PC-3 (cell line): ENCODE measurements at regions not wholly inside any gene's neighbourhood (a gene's known extent, or its start where the extent isn't known, plus 50 kb on each side); places are given as distances from the start of the nearest gene placed in this dataset.

Source experiments
- ATAC-seq: fragments of 200-7000 bp; cut with Tn5 transposase; 2 replicates; pipeline ENCODE4 v1.9.1; 2020; ENCODE audit warnings: mild to moderate bottlenecking, moderate library complexity
- BruUV-seq: library from RNA; stranded (reverse); fragments of 400-500 nt; replicated peaks from 2 replicates; lab custom pipeline; 2021; lab: Mats Ljungman, UMichigan
- CTCF ChIA-PET: fragments of 300-600 bp; sonication (Branson Sonifier 250); formaldehyde crosslinking; loops from one replicate; lab custom pipeline; 2022; ENCODE audit warnings: antibody characterized with exemption; lab: Charles Lee
- POLR2A ChIA-PET: fragments of 300-600 bp; sonication (Branson Sonifier 250); formaldehyde crosslinking; loops from one replicate; lab custom pipeline; 2022; ENCODE audit warnings: antibody characterized with exemption; ENCODE audit not compliant: unreplicated experiment; lab: Charles Lee
- DNase-seq: peaks from one replicate; pipeline ENCODE4 v3.0.0-alpha.2; 2015
- H2AFZ ChIP-seq: fragments of 300-600 bp; sonication (generic); 2 replicates; pipeline ENCODE4 v1.6.0; 2016; ENCODE audit warnings: antibody characterized with exemption, low read length
- H3F3A ChIP-seq: fragments of 300-600 bp; sonication (generic); one replicate; pipeline ENCODE4 v1.6.0; 2017; ENCODE audit warnings: antibody characterized with exemption, low read length, control low read depth, mild to moderate bottlenecking; ENCODE audit not compliant: unreplicated experiment
- H3K27ac ChIP-seq: fragments of 300-600 bp; sonication (generic); 2 replicates; pipeline ENCODE4 v1.5.1; 2016; ENCODE audit warnings: mild to moderate bottlenecking, low read length
- H3K27me3 ChIP-seq: fragments of 300-600 bp; sonication (generic); 2 replicates; pipeline ENCODE4 v1.6.1; 2016; ENCODE audit warnings: low read length, mixed read lengths
- H3K36me3 ChIP-seq: fragments of 300-600 bp; sonication (generic); 2 replicates; pipeline ENCODE4 v1.6.1; 2016; ENCODE audit warnings: low read depth, mixed run types, low read length, mixed read lengths
- H3K4me1 ChIP-seq: fragments of 300-600 bp; sonication (generic); 2 replicates; pipeline ENCODE4 v1.5.1; 2016; ENCODE audit warnings: low read length; ENCODE audit not compliant: insufficient read depth
- H3K4me2 ChIP-seq: fragments of 300-600 bp; sonication (generic); 2 replicates; pipeline ENCODE4 v1.6.0; 2016; ENCODE audit warnings: low read length
- H3K4me3 ChIP-seq: fragments of 300-600 bp; sonication (generic); 2 replicates; pipeline ENCODE4 v1.5.1; 2016; ENCODE audit warnings: mild to moderate bottlenecking, low read length, mixed read lengths
- H3K79me2 ChIP-seq: fragments of 300-600 bp; sonication (generic); 2 replicates; pipeline ENCODE4 v1.6.1; 2017; ENCODE audit warnings: low read length, mixed read lengths
- H3K9ac ChIP-seq: fragments of 300-600 bp; sonication (generic); 2 replicates; pipeline ENCODE4 v1.6.0; 2016; ENCODE audit warnings: mild to moderate bottlenecking, low read length
- H3K9me2 ChIP-seq: fragments of 300-600 bp; sonication (generic); replicated peaks from 2 replicates; pipeline ENCODE4 v1.6.1; 2016; ENCODE audit warnings: mixed run types, low read length, mixed read lengths
- H3K9me3 ChIP-seq: fragments of 300-600 bp; sonication (generic); 2 replicates; pipeline ENCODE4 v1.6.1; 2016; ENCODE audit warnings: low read length, mixed read lengths
- H4K20me1 ChIP-seq: fragments of 300-600 bp; sonication (generic); 2 replicates; pipeline ENCODE4 v1.6.1; 2016; ENCODE audit warnings: low read length, mixed read lengths
- CTCF ChIP-seq: fragments of 300-600 bp; sonication (generic); conservative IDR thresholded peaks from 2 replicates; pipeline ENCODE4 v1.5.1; 2017; ENCODE audit warnings: antibody characterized with exemption, low read depth, mild to moderate bottlenecking, low read length
- EZH2 ChIP-seq: fragments of 300-600 bp; sonication (generic); IDR thresholded peaks from one replicate; pipeline ENCODE4 v1.6.1; 2017; ENCODE audit warnings: antibody characterized with exemption, mild to moderate bottlenecking, low read length; ENCODE audit not compliant: unreplicated experiment
- EZH2phosphoT487 ChIP-seq: fragments of 300-600 bp; sonication (generic); IDR thresholded peaks from 2 replicates; pipeline ENCODE4 v1.6.1; 2018; ENCODE audit warnings: mild to moderate bottlenecking, antibody characterized with exemption, low read length, borderline replicate concordance
- intact Hi-C: fragments of 100-400 bp; cut with micrococcal nuclease; formaldehyde crosslinking; loops from 2 replicates; pipeline ENCODE4 v1.9.0; 2023

DNA sequence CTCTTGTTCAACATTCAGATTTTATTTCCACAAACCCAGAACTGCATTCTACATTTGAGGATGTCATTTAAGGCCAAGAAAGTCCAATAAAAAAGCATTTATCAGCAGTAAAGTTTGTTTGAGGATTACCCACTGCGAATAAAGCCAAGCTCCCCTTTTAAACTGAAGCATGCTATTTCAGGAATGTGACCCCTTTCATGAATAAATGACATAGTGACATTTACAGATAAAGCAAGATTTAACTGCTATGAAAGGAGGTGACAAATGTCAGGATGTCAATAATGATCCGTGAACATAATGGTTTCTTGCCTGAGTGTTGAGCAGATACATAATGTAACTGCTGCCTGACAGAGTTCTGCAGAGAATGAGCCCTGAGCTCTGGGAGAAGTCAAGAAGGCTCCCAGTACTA, 146.3 kb downstream of the TDRD15 start:
- no peak overlapping the region for H3K4me3 ChIP-seq
- H3K27ac ChIP-seq, result no peak overlapping the region
- intact Hi-C loops, result no loop called here
- no TSS peak for BruUV-seq
- no peak overlapping the region for H2AFZ ChIP-seq
- DNase-seq (no peak), ATAC-seq (no peak)
- no peaks in the 10 kb centered on the region for H3K27me3 ChIP-seq
- no peak overlapping the region for H3K9ac ChIP-seq
- ChIA-PET POLR2A (no interaction called here), CTCF (no interaction called here)
- TF ChIP-seq EZH2 (no peak), CTCF (no peak), EZH2phosphoT487 (no peak)
- no peaks in the 10 kb centered on the region for H3K9me2 ChIP-seq
- H3K9me3 ChIP-seq, result no peaks in the 10 kb centered on the region
- H3K79me2 ChIP-seq, result no peaks in the 10 kb centered on the region
- H4K20me1 ChIP-seq, result no peaks in the 10 kb centered on the region
- H3K4me1 ChIP-seq, result no peaks in the 10 kb centered on the region
- H3K36me3 ChIP-seq, result no peaks in the 10 kb centered on the region
- no peaks in the 10 kb centered on the region for H3F3A ChIP-seq
- no peak overlapping the region for H3K4me2 ChIP-seq

GRCh38 chr2:21270708-21271122, 146.9 kb downstream of the TDRD15 start:
- no peaks in the 10 kb centered on the region for H3K79me2 ChIP-seq
- H3K9me3 ChIP-seq, result no peaks in the 10 kb centered on the region
- H3K9ac ChIP-seq, result no peak overlapping the region
- ATAC-seq (no peak), DNase-seq (no peak)
- H3K4me1 ChIP-seq, result no peaks in the 10 kb centered on the region
- H3K4me2 ChIP-seq, result no peak overlapping the region
- no peak overlapping the region for H2AFZ ChIP-seq
- H3K4me3 ChIP-seq, result no peak overlapping the region
- no peak for TF ChIP-seq EZH2
- TF ChIP-seq CTCF, result no peak
- no peak for TF ChIP-seq EZH2phosphoT487
- no peaks in the 10 kb centered on the region for H3K27me3 ChIP-seq
- intact Hi-C loops, result no loop called here
- ChIA-PET CTCF (no interaction called here), POLR2A (no interaction called here)
- no peaks in the 10 kb centered on the region for H3K9me2 ChIP-seq
- H3K36me3 ChIP-seq, result no peaks in the 10 kb centered on the region
- H3K27ac ChIP-seq, result no peak overlapping the region
- H3F3A ChIP-seq, result no peaks in the 10 kb centered on the region
- BruUV-seq, result no TSS peak
- H4K20me1 ChIP-seq, result no peaks in the 10 kb centered on the region

- H3F3A ChIP-seq, result no peaks in the 10 kb centered on the region
- H3K4me3 ChIP-seq, result no peak overlapping the region
- no peak overlapping the region for H3K4me2 ChIP-seq
- no peaks in the 10 kb centered on the region for H3K4me1 ChIP-seq
- ChIA-PET CTCF (no interaction called here), POLR2A (no interaction called here)
- no peak overlapping the region for H3K27ac ChIP-seq
- no peak for DNase-seq
- TF ChIP-seq EZH2phosphoT487, result no peak
- TF ChIP-seq CTCF, result no peak
- TF ChIP-seq EZH2, result no peak
- peaks cover 15% of the 10 kb centered on the region; the same call in 1 of the 2 replicates for H3K27me3 ChIP-seq
- no peaks in the 10 kb centered on the region for H3K9me3 ChIP-seq
- H3K9ac ChIP-seq, result no peak overlapping the region
- no peak overlapping the region for H2AFZ ChIP-seq
- no peaks in the 10 kb centered on the region for H3K9me2 ChIP-seq
- ATAC-seq, result no peak
- no peaks in the 10 kb centered on the region for H3K79me2 ChIP-seq
- no peaks in the 10 kb centered on the region for H4K20me1 ChIP-seq
- no peaks in the 10 kb centered on the region for H3K36me3 ChIP-seq
- no TSS peak for BruUV-seq
- intact Hi-C loops, result no loop called here
These were observed 152.4 kb downstream of the TDRD15 start for GRCh38 chr2:21276163-21276562.
